DMS 273 (cell line): ENCODE measurements at regions not wholly inside any gene's neighbourhood (a gene's known extent, or its start where the extent isn't known, plus 50 kb on each side); places are given as distances from the start of the nearest gene placed in this dataset.

Experiments used
- DNase-seq: peaks from one replicate; lab custom pipeline; 2025; ENCODE audit not compliant: unreplicated experiment; lab: John Stamatoyannopoulos, UW

- DNase-seq = no peak
Observed at GRCh38 chr2:14363137-14363536, 269.4 kb upstream of the LRATD1 start.

GRCh38 chr2:14363976-14364375 is 268.5 kb upstream of the LRATD1 start:
- DNase-seq = no peak

GRCh38 chr2:14364471-14364870 is 268.0 kb upstream of the LRATD1 start:
- no peak for DNase-seq

GRCh38 chr2:14385043-14385442 is 247.5 kb upstream of the LRATD1 start:
- no peak for DNase-seq

- no peak for DNase-seq
Observed at GRCh38 chr2:14387332-14387731, 245.2 kb upstream of the LRATD1 start.

GRCh38 chr2:14388724-14389123 is 243.8 kb upstream of the LRATD1 start:
- DNase-seq = no peak

- DNase-seq = no peak
Observed at GRCh38 chr2:14396533-14397083, 235.9 kb upstream of the LRATD1 start.

- no peak for DNase-seq
Observed at GRCh38 chr2:14398641-14399040, 233.9 kb upstream of the LRATD1 start.

- DNase-seq = no peak
Observed at GRCh38 chr2:14401873-14402272, 230.6 kb upstream of the LRATD1 start.

- DNase-seq = no peak
Observed at GRCh38 chr2:14408695-14409094, 223.8 kb upstream of the LRATD1 start.

GRCh38 chr2:14417551-14417950 is 215.0 kb upstream of the LRATD1 start:
- no peak for DNase-seq

GRCh38 chr2:14418115-14418514 is 214.4 kb upstream of the LRATD1 start:
- DNase-seq = no peak

GRCh38 chr2:14420851-14421250 is 211.7 kb upstream of the LRATD1 start:
- DNase-seq = no peak

GRCh38 chr2:14422426-14422825 is 210.1 kb upstream of the LRATD1 start:
- no peak for DNase-seq

GRCh38 chr2:14423145-14423906 is 209.2 kb upstream of the LRATD1 start:
- no peak for DNase-seq

- DNase-seq = no peak
Observed at GRCh38 chr2:14424478-14425390, 207.8 kb upstream of the LRATD1 start.

GRCh38 chr2:14425869-14426268 is 206.6 kb upstream of the LRATD1 start:
- no peak for DNase-seq

- no peak for DNase-seq
Observed at GRCh38 chr2:14428056-14428455, 204.5 kb upstream of the LRATD1 start.

GRCh38 chr2:14433946-14434495 is 198.5 kb upstream of the LRATD1 start:
- DNase-seq = no peak

- no peak for DNase-seq
Observed at GRCh38 chr2:14445670-14446069, 186.8 kb upstream of the LRATD1 start.

GRCh38 chr2:14448340-14448739 is 184.2 kb upstream of the LRATD1 start:
- no peak for DNase-seq

GRCh38 chr2:14451312-14451711 is 181.2 kb upstream of the LRATD1 start:
- peak; percentile 2 for DNase-seq
